Natural killer cell treated with Interleukin-12 subunit alpha and Interleukin-12 subunit beta and Interleukin-15 and Interleukin-18, amount 100 ng/mL, for 72 hours (primary cell): ENCODE measurements at regions not wholly inside any gene's neighbourhood (a gene's known extent, or its start where the extent isn't known, plus 50 kb on each side); places are given as distances from the start of the nearest gene placed in this dataset.

Experiments used
- ATAC-seq, 2 donors: fragments of 150-1000 bp; cut with Tn5 transposase in 1 of 2; sonication (Bioruptor Pico), chemical (Tn5 transposase) in 1 of 2; 2 replicates each; pipeline ENCODE4 v1.10.0; 2021
- DNase-seq: peaks from one replicate; pipeline ENCODE4 v3.0.0; 2022; ENCODE audit warnings: low spot score
- H3K27ac Mint-ChIP-seq, 2 donors: 1 replicate in 1 of 2; 2 replicates in 1 of 2; pipeline ENCODE4 v1.8.0; 2022; ENCODE audit warnings: mixed read lengths in 2 of 2, mild to moderate bottlenecking in 1 of 2, moderate library complexity in 1 of 2
- H3K27me3 Mint-ChIP-seq, 2 donors: 1 replicate in 1 of 2; 2 replicates in 1 of 2; pipeline ENCODE4 v1.8.0; 2022; ENCODE audit warnings: mixed read lengths in 2 of 2
- H3K36me3 Mint-ChIP-seq: one replicate; pipeline ENCODE4 v1.8.0; 2022; ENCODE audit warnings: mixed read lengths
- H3K4me1 Mint-ChIP-seq, 2 donors: 1 replicate in 1 of 2; 2 replicates in 1 of 2; pipeline ENCODE4 v1.8.0; 2022; ENCODE audit warnings: low read depth in 2 of 2, mixed read lengths in 2 of 2, mild to moderate bottlenecking in 1 of 2
- H3K4me3 Mint-ChIP-seq: one replicate; pipeline ENCODE4 v1.8.0; 2022; ENCODE audit warnings: mixed read lengths
- H3K9me3 Mint-ChIP-seq: 2 replicates; pipeline ENCODE4 v1.8.0; 2022; ENCODE audit warnings: mixed read lengths

GRCh38 chr11:21625982-21626381, 566.9 kb upstream of the ANO5 start:
- ATAC-seq: peak in 1 of 2 donors; percentile 60
- DNase-seq: no peak
- Mint-ChIP-seq H3K4me3 (no peak overlapping the region), H3K27ac (no peak overlapping the region), H3K36me3 (no peaks in the 10 kb centered on the region), H3K9me3 (peaks cover 17% of the 10 kb centered on the region), H3K27me3 (no peaks in the 10 kb centered on the region), H3K4me1 (peaks cover 0 to 3% of the 10 kb centered on the region in 2 donors)

- H3K36me3 Mint-ChIP-seq: no peaks in the 10 kb centered on the region
- DNase-seq (no peak), ATAC-seq (no peak)
- H3K27ac Mint-ChIP-seq: no peak overlapping the region
- peaks cover 16% of the 10 kb centered on the region for H3K9me3 Mint-ChIP-seq
- no peak overlapping the region for H3K4me3 Mint-ChIP-seq
- no peaks in the 10 kb centered on the region for H3K27me3 Mint-ChIP-seq
- H3K4me1 Mint-ChIP-seq: peaks cover 0 to 3% of the 10 kb centered on the region in 2 donors
Observed at GRCh38 chr11:21628641-21629040, 564.2 kb upstream of the ANO5 start.

GRCh38 chr11:21630934-21631478, 561.9 kb upstream of the ANO5 start:
- DNase-seq (no peak), ATAC-seq (no peak)
- Mint-ChIP-seq H3K27ac (no peak overlapping the region), H3K9me3 (peaks cover 16% of the 10 kb centered on the region), H3K36me3 (no peaks in the 10 kb centered on the region), H3K27me3 (no peaks in the 10 kb centered on the region), H3K4me1 (no peaks in the 10 kb centered on the region), H3K4me3 (no peak overlapping the region)

GRCh38 chr11:21631991-21632390, 560.9 kb upstream of the ANO5 start:
- H3K9me3 Mint-ChIP-seq: peaks cover 16% of the 10 kb centered on the region
- DNase-seq: no peak
- H3K4me3 Mint-ChIP-seq: no peak overlapping the region
- no peaks in the 10 kb centered on the region for H3K4me1 Mint-ChIP-seq
- H3K36me3 Mint-ChIP-seq: no peaks in the 10 kb centered on the region
- no peaks in the 10 kb centered on the region for H3K27me3 Mint-ChIP-seq
- ATAC-seq: peak in 1 of 2 donors; percentile 50
- H3K27ac Mint-ChIP-seq: no peak overlapping the region

GRCh38 chr11:21634491-21634890, 558.4 kb upstream of the ANO5 start:
- Mint-ChIP-seq H3K27me3 (no peaks in the 10 kb centered on the region), H3K4me3 (no peak overlapping the region), H3K36me3 (no peaks in the 10 kb centered on the region), H3K27ac (no peak overlapping the region), H3K4me1 (no peaks in the 10 kb centered on the region), H3K9me3 (peaks cover 7% of the 10 kb centered on the region)
- DNase-seq (no peak), ATAC-seq (no peak)

- H3K36me3 Mint-ChIP-seq: no peaks in the 10 kb centered on the region
- no peak for ATAC-seq
Observed at GRCh38 chr11:21634956-21635355, 557.9 kb upstream of the ANO5 start.

GRCh38 chr11:21635394-21636145, 557.3 kb upstream of the ANO5 start:
- Mint-ChIP-seq H3K36me3 (no peaks in the 10 kb centered on the region), H3K27ac (no peak overlapping the region), H3K9me3 (peaks cover 4% of the 10 kb centered on the region), H3K27me3 (no peaks in the 10 kb centered on the region), H3K4me3 (no peak overlapping the region), H3K4me1 (no peaks in the 10 kb centered on the region)
- ATAC-seq (no peak), DNase-seq (no peak)

More at GRCh38 chr11:21634956-21635355, 557.9 kb upstream of the ANO5 start:
- no peak overlapping the region for H3K27ac Mint-ChIP-seq
- H3K4me3 Mint-ChIP-seq: no peak overlapping the region
- no peaks in the 10 kb centered on the region for H3K4me1 Mint-ChIP-seq
- H3K27me3 Mint-ChIP-seq: no peaks in the 10 kb centered on the region
- peaks cover 7% of the 10 kb centered on the region for H3K9me3 Mint-ChIP-seq
- no peak for DNase-seq

- Mint-ChIP-seq H3K9me3 (peaks cover 3% of the 10 kb centered on the region), H3K36me3 (no peaks in the 10 kb centered on the region), H3K4me3 (no peak overlapping the region), H3K27me3 (no peaks in the 10 kb centered on the region), H3K27ac (no peak overlapping the region), H3K4me1 (no peaks in the 10 kb centered on the region)
- ATAC-seq (no peak), DNase-seq (no peak)
Observed at GRCh38 chr11:21636561-21636960, 556.3 kb upstream of the ANO5 start.

GRCh38 chr11:21640491-21640890, 552.4 kb upstream of the ANO5 start:
- Mint-ChIP-seq H3K27me3 (no peaks in the 10 kb centered on the region), H3K4me1 (no peaks in the 10 kb centered on the region), H3K4me3 (no peak overlapping the region), H3K36me3 (no peaks in the 10 kb centered on the region), H3K27ac (no peak overlapping the region), H3K9me3 (peaks cover 7% of the 10 kb centered on the region)
- ATAC-seq (no peak), DNase-seq (no peak)

- DNase-seq (no peak), ATAC-seq (no peak)
- Mint-ChIP-seq H3K27ac (no peak overlapping the region), H3K36me3 (no peaks in the 10 kb centered on the region), H3K9me3 (peaks cover 6% of the 10 kb centered on the region), H3K4me3 (no peak overlapping the region), H3K27me3 (no peaks in the 10 kb centered on the region), H3K4me1 (no peaks in the 10 kb centered on the region)
Observed at GRCh38 chr11:21641869-21642268, 551.0 kb upstream of the ANO5 start.

- no peak overlapping the region for H3K27ac Mint-ChIP-seq
- no peak overlapping the region for H3K4me3 Mint-ChIP-seq
- H3K36me3 Mint-ChIP-seq: no peaks in the 10 kb centered on the region
- DNase-seq (no peak), ATAC-seq (no peak)
- no peaks in the 10 kb centered on the region for H3K27me3 Mint-ChIP-seq
- peaks cover 12% of the 10 kb centered on the region for H3K9me3 Mint-ChIP-seq
- no peaks in the 10 kb centered on the region for H3K4me1 Mint-ChIP-seq
Observed at GRCh38 chr11:21646351-21646750, 546.5 kb upstream of the ANO5 start.

GRCh38 chr11:21650961-21651360, 541.9 kb upstream of the ANO5 start:
- H3K27me3 Mint-ChIP-seq: no peaks in the 10 kb centered on the region
- peaks cover 6% of the 10 kb centered on the region for H3K9me3 Mint-ChIP-seq
- DNase-seq (no peak), ATAC-seq (no peak)
- no peak overlapping the region for H3K27ac Mint-ChIP-seq
- no peaks in the 10 kb centered on the region for H3K36me3 Mint-ChIP-seq
- no peak overlapping the region for H3K4me3 Mint-ChIP-seq
- no peaks in the 10 kb centered on the region for H3K4me1 Mint-ChIP-seq

GRCh38 chr11:21653951-21654421, 538.9 kb upstream of the ANO5 start:
- H3K4me1 Mint-ChIP-seq: no peaks in the 10 kb centered on the region
- no peaks in the 10 kb centered on the region for H3K27me3 Mint-ChIP-seq
- H3K27ac Mint-ChIP-seq: no peak overlapping the region
- H3K36me3 Mint-ChIP-seq: no peaks in the 10 kb centered on the region
- no peak for ATAC-seq
- peaks cover 11% of the 10 kb centered on the region for H3K9me3 Mint-ChIP-seq
- H3K4me3 Mint-ChIP-seq: no peak overlapping the region
- DNase-seq: no peak

GRCh38 chr11:21656065-21656464, 536.8 kb upstream of the ANO5 start:
- DNase-seq (no peak), ATAC-seq (no peak)
- no peaks in the 10 kb centered on the region for H3K4me1 Mint-ChIP-seq
- no peaks in the 10 kb centered on the region for H3K36me3 Mint-ChIP-seq
- H3K27ac Mint-ChIP-seq: no peak overlapping the region
- no peak overlapping the region for H3K4me3 Mint-ChIP-seq
- H3K27me3 Mint-ChIP-seq: no peaks in the 10 kb centered on the region
- peaks cover 15% of the 10 kb centered on the region for H3K9me3 Mint-ChIP-seq
